Ovary (tissue), 7 donors: ENCODE measurements at regions not wholly inside any gene's neighbourhood (a gene's known extent, or its start where the extent isn't known, plus 50 kb on each side); places are given as distances from the start of the nearest gene placed in this dataset.

ENCODE experiments used
- DNase-seq, 5 donors: peaks; one replicate each; pipeline ENCODE4 v3.0.0-alpha.2; 2019 to 2020
- H3K27ac ChIP-seq, 2 donors: fragments of 200-600 bp; one replicate each; pipeline versions ENCODE4 v1.5.1 to v1.8.0; 2019 to 2022
- H3K27me3 ChIP-seq: fragments of 200-600 bp; one replicate; pipeline ENCODE4 v1.8.0; 2022
- H3K36me3 ChIP-seq: fragments of 200-600 bp; sonication (generic); one replicate; pipeline ENCODE4 v1.5.1; 2019
- H3K4me1 ChIP-seq: one replicate; pipeline ENCODE4 v1.8.1; 2013; ENCODE audit warnings: mild to moderate bottlenecking, moderate library complexity; ENCODE audit not compliant: insufficient read depth
- H3K4me3 ChIP-seq: fragments of 200-600 bp; sonication (generic); one replicate; pipeline ENCODE4 v1.5.1; 2017
- H3K9me3 ChIP-seq, 2 donors: fragments of 200-600 bp in 1 of 2; sonication (generic) in 1 of 2; one replicate each; pipeline versions ENCODE4 v1.5.1 to v1.8.1; 2013 to 2019; ENCODE audit warnings: mild to moderate bottlenecking in 1 of 2, moderate library complexity in 1 of 2
- EP300 ChIP-seq: sonication (generic); formaldehyde crosslinking; IDR thresholded peaks from one replicate; pipeline ENCODE4 v1.6.1; 2017; ENCODE audit warnings: antibody characterized with exemption
- POLR2A ChIP-seq: fragments of 450-650 bp; IDR thresholded peaks from one replicate; pipeline ENCODE4 v1.6.1; 2017; ENCODE audit warnings: antibody characterized with exemption, mild to moderate bottlenecking, moderate library complexity
- WGBS, 3 donors: extraction: QIAGEN DNeasy Blood & Tissue Kit in 1 of 3; methylation state at CpG; one replicate each; pipeline versions ENCODE4 v1.1.5 to v1.1.7; 2013 to 2017; 5-methylcytosine and 5-hydroxymethylcytosine counted together
- intact Hi-C, 4 donors: fragments of 100-400 bp; cut with DNase I; formaldehyde crosslinking; loops; one replicate each; pipeline versions ENCODE4 v1.11.0 to v1.15.1; 2022 to 2023
- TF ChIP-seq, protein P1 (sequence below), 3 donors: fragments of 450-650 bp in 2 of 3; fragments of 200-600 bp in 1 of 3; IDR thresholded peaks; one replicate each; pipeline versions ENCODE4 v1.5.1 to v1.8.0; 2016 to 2022; ENCODE audit warnings: antibody characterized with exemption in 3 of 3, mild to moderate bottlenecking in 1 of 3
- donor health status: DM: no; HTN: no; CAD: no; lungs with moderate emphysema.
- donor health status: DM: no; HTN: no; CAD: no.
- donor health status: Bipolar disorder and iron deficiency.
- donor health status: DM: no; HTN: no; CAD: no.
- donor health status: DM: yes; HTN: yes; CAD: no.

DNA sequence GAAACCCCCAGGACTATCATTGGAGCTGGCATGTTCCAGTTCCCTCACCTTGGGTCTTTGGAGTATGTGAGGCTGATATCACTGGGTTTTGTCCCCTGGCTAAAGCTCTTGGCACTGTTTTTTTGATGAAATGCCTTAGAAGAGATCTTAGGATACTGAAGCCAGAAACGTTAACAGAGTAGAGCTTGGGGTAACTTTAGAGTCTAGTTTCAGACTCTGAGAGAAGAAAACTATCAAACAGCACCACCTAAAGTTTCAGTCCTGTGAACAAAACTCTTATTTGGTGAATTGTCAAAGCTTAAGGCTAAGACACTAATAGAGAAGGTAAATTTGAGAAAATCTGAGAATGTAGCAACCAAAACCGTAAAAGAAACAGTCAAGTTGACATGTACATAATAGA lies 111.7 kb upstream of the PUM3 start:
- peaks cover 2% of the 10 kb centered on the region for H3K4me1 ChIP-seq
- 30 to 37% (median 31%) methylated on average over 2 of the region's 2 CpGs for WGBS, 3 donors
- H3K27ac ChIP-seq: no peak overlapping the region
- no peaks in the 10 kb centered on the region for H3K36me3 ChIP-seq
- TF ChIP-seq, protein P1, sequence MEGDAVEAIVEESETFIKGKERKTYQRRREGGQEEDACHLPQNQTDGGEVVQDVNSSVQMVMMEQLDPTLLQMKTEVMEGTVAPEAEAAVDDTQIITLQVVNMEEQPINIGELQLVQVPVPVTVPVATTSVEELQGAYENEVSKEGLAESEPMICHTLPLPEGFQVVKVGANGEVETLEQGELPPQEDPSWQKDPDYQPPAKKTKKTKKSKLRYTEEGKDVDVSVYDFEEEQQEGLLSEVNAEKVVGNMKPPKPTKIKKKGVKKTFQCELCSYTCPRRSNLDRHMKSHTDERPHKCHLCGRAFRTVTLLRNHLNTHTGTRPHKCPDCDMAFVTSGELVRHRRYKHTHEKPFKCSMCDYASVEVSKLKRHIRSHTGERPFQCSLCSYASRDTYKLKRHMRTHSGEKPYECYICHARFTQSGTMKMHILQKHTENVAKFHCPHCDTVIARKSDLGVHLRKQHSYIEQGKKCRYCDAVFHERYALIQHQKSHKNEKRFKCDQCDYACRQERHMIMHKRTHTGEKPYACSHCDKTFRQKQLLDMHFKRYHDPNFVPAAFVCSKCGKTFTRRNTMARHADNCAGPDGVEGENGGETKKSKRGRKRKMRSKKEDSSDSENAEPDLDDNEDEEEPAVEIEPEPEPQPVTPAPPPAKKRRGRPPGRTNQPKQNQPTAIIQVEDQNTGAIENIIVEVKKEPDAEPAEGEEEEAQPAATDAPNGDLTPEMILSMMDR (IDR thresholded peaks at IDR 0.05): no peak
- TF ChIP-seq POLR2A: no peak
- TF ChIP-seq EP300: no peak
- intact Hi-C loops: no loop called here
- H3K4me3 ChIP-seq: no peak overlapping the region
- no peaks in the 10 kb centered on the region for H3K27me3 ChIP-seq
- DNase-seq: no peak
- H3K9me3 ChIP-seq: no peaks in the 10 kb centered on the region

DNA sequence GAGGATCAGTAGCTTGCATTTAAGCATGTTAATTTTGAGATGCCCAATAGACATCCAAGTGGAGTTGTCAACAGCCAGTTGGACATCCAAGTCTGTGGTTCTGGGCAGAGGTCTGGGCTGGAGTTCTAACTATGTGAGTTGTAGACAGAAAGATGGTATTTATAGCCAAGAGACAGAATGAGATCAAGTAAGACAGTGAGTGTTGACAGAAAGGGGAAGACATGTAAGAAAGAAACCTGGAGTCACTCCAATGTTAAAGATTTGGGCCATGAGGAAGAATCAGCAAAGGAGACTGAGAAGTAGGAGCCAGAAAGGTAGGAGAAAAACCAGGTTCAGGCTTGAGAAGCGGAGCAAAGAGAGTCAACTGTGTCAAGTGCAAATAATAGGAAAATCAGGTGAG lies 95.5 kb upstream of the PUM3 start:
- TF ChIP-seq, protein P1 (IDR thresholded peaks at IDR 0.05): no peak
- TF ChIP-seq POLR2A: no peak
- no peak for TF ChIP-seq EP300
- no peak overlapping the region for H3K4me3 ChIP-seq
- DNase-seq: no peak

DNA sequence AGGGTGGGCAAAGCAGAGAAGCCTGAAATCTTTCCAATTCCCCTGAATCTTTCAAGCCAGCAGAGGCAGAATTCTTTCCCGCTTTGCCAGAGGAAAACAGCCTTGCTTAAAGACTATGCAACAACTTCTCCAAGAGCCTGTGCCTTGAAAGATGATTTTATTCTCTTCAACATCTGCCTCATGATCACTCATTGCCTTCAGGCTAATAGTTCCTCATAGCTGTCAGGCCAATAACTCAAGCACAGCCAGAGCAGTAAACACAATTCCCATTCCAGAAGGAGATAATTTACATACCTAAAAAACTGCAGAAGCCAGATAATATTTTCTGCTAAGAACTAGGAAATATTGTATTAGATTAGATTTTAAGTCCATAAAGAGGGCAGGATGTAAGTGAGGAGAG lies 92.3 kb upstream of the PUM3 start:
- no peak overlapping the region for H3K27ac ChIP-seq

More for the DNA sequence above, 95.5 kb upstream of the PUM3 start:
- H3K4me1 ChIP-seq: no peaks in the 10 kb centered on the region
- H3K36me3 ChIP-seq: no peaks in the 10 kb centered on the region
- intact Hi-C loops: no loop called here
- 93 to 98% (median 95%) methylated on average over 1 of the region's 1 CpG for WGBS, 3 donors
- H3K27ac ChIP-seq: no peak overlapping the region
- no peaks in the 10 kb centered on the region for H3K27me3 ChIP-seq
- no peaks in the 10 kb centered on the region for H3K9me3 ChIP-seq

DNA sequence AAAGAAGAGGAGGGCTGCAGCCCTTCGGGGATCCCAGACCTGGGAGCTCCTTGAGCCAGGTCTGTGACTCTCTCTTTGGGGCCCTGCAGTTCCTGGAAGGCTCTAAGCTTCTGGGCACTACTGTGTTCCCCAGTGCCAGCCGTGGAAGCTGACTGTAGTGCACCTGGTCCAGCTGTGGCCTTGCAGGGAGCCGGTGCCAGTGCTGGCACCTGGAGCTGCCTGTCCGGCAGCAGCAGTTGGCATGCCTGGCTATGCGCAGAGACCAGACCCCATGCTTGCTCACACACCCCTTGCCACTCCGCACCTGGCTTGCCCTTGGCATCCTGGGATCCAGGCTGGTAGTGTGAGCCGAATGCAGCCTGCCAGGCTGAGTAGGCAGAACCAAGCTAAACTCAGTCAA lies 91.0 kb upstream of the PUM3 start:
- WGBS, 3 donors: 87 to 93% (median 89%) methylated on average over 7 of the region's 7 CpGs
- no peak for DNase-seq
- intact Hi-C loops: no loop called here
- no peaks in the 10 kb centered on the region for H3K4me1 ChIP-seq
- no peaks in the 10 kb centered on the region for H3K27me3 ChIP-seq
- H3K9me3 ChIP-seq: no peaks in the 10 kb centered on the region
- TF ChIP-seq POLR2A: no peak
- H3K36me3 ChIP-seq: no peaks in the 10 kb centered on the region
- H3K27ac ChIP-seq: no peak overlapping the region
- H3K4me3 ChIP-seq: no peak overlapping the region

More for the DNA sequence above, 92.3 kb upstream of the PUM3 start:
- no peaks in the 10 kb centered on the region for H3K27me3 ChIP-seq
- H3K9me3 ChIP-seq: no peaks in the 10 kb centered on the region
- intact Hi-C loops: no loop called here
- no peak overlapping the region for H3K4me3 ChIP-seq
- H3K4me1 ChIP-seq: no peaks in the 10 kb centered on the region
- no peak for DNase-seq
- no peaks in the 10 kb centered on the region for H3K36me3 ChIP-seq
- TF ChIP-seq, protein P1 (IDR thresholded peaks at IDR 0.05): no peak
- TF ChIP-seq EP300 (no peak), POLR2A (no peak)
- 0 to 58% (median 53%) methylated on average over 1 of the region's 1 CpG for WGBS, 3 donors

DNA sequence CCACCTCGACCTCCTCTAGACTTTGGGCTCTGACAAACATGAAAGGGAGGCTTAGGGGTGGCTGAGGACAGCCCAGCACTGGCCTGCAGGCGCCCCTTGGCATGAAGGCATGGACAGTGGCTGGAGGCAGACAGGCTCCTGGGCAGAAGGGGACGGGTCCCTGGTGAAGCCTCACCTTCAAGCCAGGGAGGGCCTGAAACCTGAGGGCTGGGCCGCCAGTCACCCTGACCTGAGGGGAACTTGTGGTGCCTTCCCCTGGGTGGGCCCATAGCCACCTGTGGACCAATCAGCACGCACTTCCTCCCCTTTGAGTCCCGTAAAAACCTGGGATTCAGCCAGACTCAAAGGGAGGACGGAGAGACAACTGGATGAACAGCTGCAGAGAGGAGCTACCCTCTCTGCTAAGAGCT lies 90.4 kb upstream of the PUM3 start:
- Histone ChIP-seq H3K4me3 (no peak overlapping the region), H3K4me1 (no peaks in the 10 kb centered on the region), H3K27ac (no peak overlapping the region), H3K27me3 (no peaks in the 10 kb centered on the region), H3K36me3 (no peaks in the 10 kb centered on the region), H3K9me3 (no peaks in the 10 kb centered on the region)
- DNase-seq: no peak
- intact Hi-C loops: no loop called here
- WGBS, 3 donors: 71 to 77% (median 76%) methylated on average over 6 to 7 of the region's 7 CpGs
- TF ChIP-seq EP300 (no peak), POLR2A (no peak)
- TF ChIP-seq, protein P1 (IDR thresholded peaks at IDR 0.05): no peak
